ENCODE measurements at regions not wholly inside any gene's neighbourhood (a gene's known extent, or its start where the extent isn't known, plus 50 kb on each side); places are given as distances from the start of the nearest gene placed in this dataset.

GRCh38 chr13:106103779-106104178 lies 431.7 kb downstream of the EFNB2 start:
- TF ChIP-seq CTCF (IDR thresholded peaks at IDR 0.05) (no peak), POLR2A (IDR thresholded peaks at IDR 0.05) (no peak)

Data from lower leg skin (tissue), 3 donors.